ENCODE measurements at regions not wholly inside any gene's neighbourhood (a gene's known extent, or its start where the extent isn't known, plus 50 kb on each side); places are given as distances from the start of the nearest gene placed in this dataset.

- Histone ChIP-seq H3K27ac (no peak overlapping the region), H3K4me3 (no peak overlapping the region), H3K9me3 (peaks cover 0 to 8% (median 0%) of the 10 kb centered on the region in 12 donors), H3K36me3 (no peaks in the 10 kb centered on the region), H3K27me3 (no peaks in the 10 kb centered on the region), H3K4me1 (no peaks in the 10 kb centered on the region)
- TF ChIP-seq CTCF (IDR thresholded peaks at IDR 0.05) (no peak), POLR2A (IDR thresholded peaks at IDR 0.05) (no peak)
- DNase-seq, result no peak
- intact Hi-C loops (cut with DNase I), result no loop called here
- no peak for ATAC-seq
Measured at GRCh38 chr13:67775359-67775758, 545.2 kb upstream of the PCDH9 start.

GRCh38 chr13:67772807-67773453 lies 542.8 kb upstream of the PCDH9 start:
- 92 to 97% (median 94%) methylated on average over 18 to 37 of the region's 37 CpGs for WGBS, 4 donors
- no peak for TF ChIP-seq POLR2A (IDR thresholded peaks at IDR 0.05)
- no peak for TF ChIP-seq CTCF (IDR thresholded peaks at IDR 0.05)
- intact Hi-C loops (cut with DNase I), result no loop called here
- Histone ChIP-seq H3K27ac (no peak overlapping the region), H3K36me3 (no peaks in the 10 kb centered on the region), H3K4me3 (no peak overlapping the region), H3K4me1 (no peaks in the 10 kb centered on the region), H3K27me3 (no peaks in the 10 kb centered on the region), H3K9me3 (peaks cover 0 to 8% (median 0%) of the 10 kb centered on the region in 12 donors)
- ATAC-seq (peak in 1 of 4 donors; percentile 41), DNase-seq (peak in 1 of 5 donors; percentile 51)

GRCh38 chr13:67771106-67771505 lies 541.0 kb upstream of the PCDH9 start:
- Histone ChIP-seq H3K4me3 (no peak overlapping the region), H3K4me1 (no peaks in the 10 kb centered on the region), H3K27me3 (no peaks in the 10 kb centered on the region), H3K27ac (no peak overlapping the region), H3K9me3 (peaks cover 0 to 17% (median 0%) of the 10 kb centered on the region in 12 donors), H3K36me3 (no peaks in the 10 kb centered on the region)
- TF ChIP-seq POLR2A (IDR thresholded peaks at IDR 0.05) (no peak), CTCF (IDR thresholded peaks at IDR 0.05) (no peak)
- no peak for DNase-seq
- ATAC-seq, result no peak
- intact Hi-C loops (cut with DNase I), result no loop called here

GRCh38 chr13:67769987-67770341 lies 539.8 kb upstream of the PCDH9 start:
- ATAC-seq (no peak), DNase-seq (no peak)
- Histone ChIP-seq H3K4me1 (no peaks in the 10 kb centered on the region), H3K27me3 (no peaks in the 10 kb centered on the region), H3K4me3 (no peak overlapping the region), H3K27ac (no peak overlapping the region), H3K9me3 (peaks cover 0 to 17% (median 2%) of the 10 kb centered on the region in 12 donors), H3K36me3 (no peaks in the 10 kb centered on the region)
- 82 to 87% (median 84%) methylated on average over 7 of the region's 7 CpGs for WGBS, 4 donors
- no peak for TF ChIP-seq POLR2A (IDR thresholded peaks at IDR 0.05)
- no peak for TF ChIP-seq CTCF (IDR thresholded peaks at IDR 0.05)
- intact Hi-C loops (cut with DNase I), result no loop called here

All from heart left ventricle (tissue), 16 donors.